Gastrocnemius medialis (tissue), 4 donors: ENCODE measurements at regions not wholly inside any gene's neighbourhood (a gene's known extent, or its start where the extent isn't known, plus 50 kb on each side); places are given as distances from the start of the nearest gene placed in this dataset.
"Not testable (repeated sequence)": the region's sequence is repeated elsewhere in the genome, so short reads cannot be mapped to it uniquely, and the experiment has no call there.

Experiments used
- ATAC-seq, 2 donors: fragments of 150-250 bp; one replicate each; pipeline ENCODE4 v1.9.1; 2016
- DNase-seq, 2 donors: peaks; one replicate each; pipeline ENCODE4 v3.0.0-alpha.2; 2019
- H3K27ac ChIP-seq, 4 donors: fragments of 200-600 bp; sonication (generic); 1 replicate in 1 of 4; 2 replicates in 3 of 4; pipeline ENCODE4 v1.5.1; 2016 to 2018; ENCODE audit warnings: mild to moderate bottlenecking in 2 of 4, moderate library complexity in 1 of 4
- H3K27me3 ChIP-seq, 3 donors: fragments of 200-600 bp; sonication (generic) in 2 of 3; 1 replicate in 1 of 3; 2 replicates in 2 of 3; pipeline versions ENCODE4 v1.5.1 to v1.6.0; 2016 to 2019; ENCODE audit warnings: mild to moderate bottlenecking in 1 of 3, moderate library complexity in 1 of 3
- H3K36me3 ChIP-seq, 2 donors: fragments of 200-600 bp; sonication (generic) in 1 of 2; one replicate each; pipeline ENCODE4 v1.5.1; 2017 to 2018
- H3K4me1 ChIP-seq, 2 donors: fragments of 200-600 bp; sonication (generic) in 1 of 2; one replicate each; pipeline ENCODE4 v1.5.1; 2016 to 2017; ENCODE audit warnings: mild to moderate bottlenecking in 2 of 2
- H3K4me3 ChIP-seq, 4 donors: fragments of 200-600 bp; sonication (generic) in 3 of 4; 1 replicate in 1 of 4; 2 replicates in 3 of 4; pipeline ENCODE4 v1.5.1; 2016 to 2019; ENCODE audit warnings: mild to moderate bottlenecking in 2 of 4
- H3K9me3 ChIP-seq, 3 donors: fragments of 200-600 bp; sonication (generic) in 2 of 3; 1 replicate in 1 of 3; 2 replicates in 2 of 3; pipeline ENCODE4 v1.5.1; 2016 to 2019
- POLR2A ChIP-seq, 2 donors: fragments of 450-650 bp; IDR thresholded peaks; one replicate each; pipeline ENCODE4 v1.6.1; 2017; ENCODE audit warnings: antibody characterized with exemption in 2 of 2, mild to moderate bottlenecking in 2 of 2, moderate library complexity in 2 of 2
- in situ Hi-C, 4 donors: fragments of 200-750 bp; cut with MboI; loops; one replicate each; pipeline versions ENCODE4 v1.15.0 to v1.8.0; 2017; ENCODE audit warnings: low sequenced_read_pairs in 4 of 4
- intact Hi-C: fragments of 100-400 bp; cut with DNase I; formaldehyde crosslinking; loops from one replicate; pipeline ENCODE4 v1.15.1; 2023; ENCODE audit warnings: low total_unique reads
- TF ChIP-seq, protein P1 (sequence below), 5 experiments: fragments of 450-650 bp in 3 of 5; fragments of 200-600 bp in 2 of 5; sonication (generic) in 2 of 5; IDR thresholded peaks in 4 of 5; conservative IDR thresholded peaks in 1 of 5; 1 replicate in 4 of 5; 2 replicates in 1 of 5; pipeline ENCODE4 v1.5.1; 2016 to 2019; ENCODE audit warnings: antibody characterized with exemption in 5 of 5, mild to moderate bottlenecking in 3 of 5, moderate library complexity in 3 of 5

- peaks cover 0 to 7% (median 0%) of the 10 kb centered on the region in 3 donors for H3K27me3 ChIP-seq
- no peak overlapping the region for H3K27ac ChIP-seq
- ATAC-seq: no peak
- no peak for TF ChIP-seq POLR2A (IDR thresholded peaks at IDR 0.05)
- TF ChIP-seq, protein P1, sequence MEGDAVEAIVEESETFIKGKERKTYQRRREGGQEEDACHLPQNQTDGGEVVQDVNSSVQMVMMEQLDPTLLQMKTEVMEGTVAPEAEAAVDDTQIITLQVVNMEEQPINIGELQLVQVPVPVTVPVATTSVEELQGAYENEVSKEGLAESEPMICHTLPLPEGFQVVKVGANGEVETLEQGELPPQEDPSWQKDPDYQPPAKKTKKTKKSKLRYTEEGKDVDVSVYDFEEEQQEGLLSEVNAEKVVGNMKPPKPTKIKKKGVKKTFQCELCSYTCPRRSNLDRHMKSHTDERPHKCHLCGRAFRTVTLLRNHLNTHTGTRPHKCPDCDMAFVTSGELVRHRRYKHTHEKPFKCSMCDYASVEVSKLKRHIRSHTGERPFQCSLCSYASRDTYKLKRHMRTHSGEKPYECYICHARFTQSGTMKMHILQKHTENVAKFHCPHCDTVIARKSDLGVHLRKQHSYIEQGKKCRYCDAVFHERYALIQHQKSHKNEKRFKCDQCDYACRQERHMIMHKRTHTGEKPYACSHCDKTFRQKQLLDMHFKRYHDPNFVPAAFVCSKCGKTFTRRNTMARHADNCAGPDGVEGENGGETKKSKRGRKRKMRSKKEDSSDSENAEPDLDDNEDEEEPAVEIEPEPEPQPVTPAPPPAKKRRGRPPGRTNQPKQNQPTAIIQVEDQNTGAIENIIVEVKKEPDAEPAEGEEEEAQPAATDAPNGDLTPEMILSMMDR (IDR thresholded peaks at IDR 0.05 in 4 of 5, conservative IDR thresholded peaks at IDR 0.05 in 1 of 5): no peak
- H3K4me1 ChIP-seq: no peaks in the 10 kb centered on the region
- intact Hi-C loops (no loop called here), in situ Hi-C loops (no loop called here)
- peaks cover 0 to 3% (median 0%) of the 10 kb centered on the region in 3 donors for H3K9me3 ChIP-seq
- no peaks in the 10 kb centered on the region for H3K36me3 ChIP-seq
- no peak for DNase-seq
- H3K4me3 ChIP-seq: no peak overlapping the region
Measured at GRCh38 chr9:90198956-90199355, 443.7 kb downstream of the DIRAS2 start.

GRCh38 chr9:90201766-90202165 is 440.9 kb downstream of the DIRAS2 start:
- no peak overlapping the region for H3K27ac ChIP-seq
- H3K4me3 ChIP-seq: no peak overlapping the region
- intact Hi-C loops (no loop called here), in situ Hi-C loops (no loop called here)
- DNase-seq (no peak), ATAC-seq (no peak)
- no peaks in the 10 kb centered on the region for H3K36me3 ChIP-seq
- H3K4me1 ChIP-seq: no peaks in the 10 kb centered on the region
- TF ChIP-seq POLR2A (IDR thresholded peaks at IDR 0.05): no peak
- TF ChIP-seq, protein P1 (IDR thresholded peaks at IDR 0.05 in 4 of 5, conservative IDR thresholded peaks at IDR 0.05 in 1 of 5): no peak
- H3K27me3 ChIP-seq: peaks cover 0 to 7% (median 0%) of the 10 kb centered on the region in 3 donors
- H3K9me3 ChIP-seq: peaks cover 0 to 3% (median 0%) of the 10 kb centered on the region in 3 donors

GRCh38 chr9:90204128-90204831 is 438.3 kb downstream of the DIRAS2 start:
- Histone ChIP-seq H3K9me3 (no peaks in the 10 kb centered on the region), H3K27ac (no peak overlapping the region), H3K4me1 (no peaks in the 10 kb centered on the region), H3K4me3 (no peak overlapping the region), H3K27me3 (peaks cover 0 to 7% (median 0%) of the 10 kb centered on the region in 3 donors), H3K36me3 (no peaks in the 10 kb centered on the region)
- ATAC-seq (no peak), DNase-seq (no peak)
- in situ Hi-C loops: no loop called here
- TF ChIP-seq, protein P1 (IDR thresholded peaks at IDR 0.05 in 4 of 5, conservative IDR thresholded peaks at IDR 0.05 in 1 of 5): no peak
- TF ChIP-seq POLR2A (IDR thresholded peaks at IDR 0.05): no peak
- intact Hi-C loops: no loop called here

DNA sequence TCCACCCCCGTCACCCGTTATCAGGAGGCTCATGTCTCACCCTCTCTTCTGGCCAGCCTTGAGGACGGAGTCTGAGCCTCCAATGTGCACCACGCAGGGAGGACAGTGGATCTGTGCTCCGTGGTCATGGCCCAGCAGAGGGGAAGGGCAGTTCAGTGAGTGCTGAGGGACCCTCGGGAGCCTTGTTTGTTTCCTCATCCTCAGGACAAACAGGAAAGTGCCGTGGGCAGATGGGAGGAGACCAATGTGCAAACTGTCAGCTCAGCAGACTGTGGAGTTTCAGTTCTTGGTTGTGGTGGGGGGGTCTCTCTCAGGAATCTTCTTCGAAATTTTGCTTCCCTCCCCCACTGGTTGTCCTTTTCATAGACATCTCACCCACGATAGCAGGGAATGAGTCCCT is 429.6 kb downstream of the DIRAS2 start:
- in situ Hi-C loops, H3K27ac ChIP-seq, H3K4me1 ChIP-seq, H3K36me3 ChIP-seq, H3K4me3 ChIP-seq, intact Hi-C loops, H3K9me3 ChIP-seq, ATAC-seq, H3K27me3 ChIP-seq: not testable (repeated sequence)
- peak in 1 of 2 donors; percentile 21 for DNase-seq

- Histone ChIP-seq H3K9me3 (no peaks in the 10 kb centered on the region), H3K4me3 (no peak overlapping the region), H3K36me3 (no peaks in the 10 kb centered on the region), H3K27ac (no peak overlapping the region), H3K4me1 (no peaks in the 10 kb centered on the region), H3K27me3 (no peaks in the 10 kb centered on the region)
- DNase-seq: no peak
- intact Hi-C loops: no loop called here
- TF ChIP-seq, protein P1 (IDR thresholded peaks at IDR 0.05 in 4 of 5, conservative IDR thresholded peaks at IDR 0.05 in 1 of 5): no peak
- TF ChIP-seq POLR2A (IDR thresholded peaks at IDR 0.05): no peak
- ATAC-seq: no peak
- in situ Hi-C loops: no loop called here
Measured at GRCh38 chr9:90219548-90220118, 423.0 kb downstream of the DIRAS2 start.

DNA sequence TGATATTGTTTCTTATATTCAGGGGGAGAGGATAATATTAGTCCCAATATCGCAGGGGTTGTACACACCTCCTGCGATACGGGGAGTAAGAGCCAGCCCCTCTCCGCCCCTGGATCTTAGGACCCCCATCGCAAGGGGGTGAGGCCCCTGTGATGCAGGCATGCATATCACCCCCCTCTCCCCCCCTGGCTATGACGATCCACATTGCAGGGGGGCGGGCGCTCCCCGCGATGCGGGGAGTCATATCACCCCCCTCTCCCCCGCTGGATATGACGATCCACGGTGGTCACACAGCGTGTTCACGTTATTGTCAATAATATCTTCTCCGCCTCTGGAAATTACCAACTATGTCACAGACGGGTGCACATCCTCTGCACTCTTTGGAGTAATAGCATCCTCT is 420.7 kb downstream of the DIRAS2 start:
- H3K27ac ChIP-seq, H3K4me3 ChIP-seq, H3K4me1 ChIP-seq, H3K36me3 ChIP-seq, H3K27me3 ChIP-seq, H3K9me3 ChIP-seq, intact Hi-C loops, in situ Hi-C loops, ATAC-seq, DNase-seq: not testable (repeated sequence)
